GM12878 (cell line): ENCODE measurements at regions not wholly inside any gene's neighbourhood (a gene's known extent, or its start where the extent isn't known, plus 50 kb on each side); places are given as distances from the start of the nearest gene placed in this dataset.

ENCODE experiments used
- ATAC-seq: fragments of 200-7000 bp; cut with Tn5 transposase; 3 replicates; pipeline ENCODE4 v1.9.1; 2020; ENCODE audit warnings: mild to moderate bottlenecking, moderate library complexity
- BruUV-seq: library from RNA; stranded (reverse); fragments of 400-500 nt; replicated peaks from 2 replicates; lab custom pipeline; 2021; lab: Mats Ljungman, UMichigan
- CTCF ChIA-PET: fragments of 300-600 bp; sonication (Branson Sonifier 250); formaldehyde crosslinking; extraction: SDS; loops from one replicate; lab custom pipeline; 2021; ENCODE audit warnings: inconsistent platforms; lab: Yijun Ruan, JAX
- POLR2A ChIA-PET: fragments of 350-600 bp; formaldehyde crosslinking; extraction: SDS; loops from one replicate; lab custom pipeline; 2021; ENCODE audit warnings: inconsistent platforms; lab: Charles Lee
- RAD21 ChIA-PET: fragments of 300-600 bp; sonication (Branson Sonifier 250); formaldehyde crosslinking; loops from one replicate; lab custom pipeline; 2023; ENCODE audit warnings: antibody characterized with exemption; ENCODE audit not compliant: unreplicated experiment; lab: Charles Lee
- SMC1A ChIA-PET: fragments of 300-600 bp; sonication (Branson Sonifier 250); formaldehyde crosslinking; loops from one replicate; lab custom pipeline; 2023; ENCODE audit not compliant: unreplicated experiment, uncharacterized antibody; lab: Charles Lee
- DNase-seq: peaks from one replicate; pipeline ENCODE4 v3.0.0-alpha.2; 2011; ENCODE audit warnings: low read depth, low spot score
- FAIRE-seq: peaks from 3 replicates; lab custom pipeline; 2011; peaks lifted over from hg19 to GRCh38; lab: Jason Lieb, UNC
- H2AFZ ChIP-seq: 2 replicates; pipeline ENCODE4 v1.6.0; 2011; ENCODE audit warnings: low read depth, low read length, control low read depth; ENCODE audit not compliant: control insufficient read depth
- H3K27ac ChIP-seq: 2 replicates; pipeline ENCODE4 v1.5.1; 2011; ENCODE audit warnings: control low read depth; ENCODE audit not compliant: control insufficient read depth, insufficient read depth
- H3K27me3 ChIP-seq, 2 experiments: replicated peaks in 1 of 2; 2 replicates each; pipeline versions ENCODE4 v1.6.0 to v1.6.1; 2011; ENCODE audit warnings: low read length in 1 of 2; ENCODE audit not compliant: control insufficient read depth in 2 of 2, insufficient read depth in 2 of 2
- H3K36me3 ChIP-seq, 2 experiments: 2 replicates each; pipeline ENCODE4 v1.5.1; 2011; ENCODE audit warnings: low read length in 1 of 2; ENCODE audit not compliant: control insufficient read depth in 2 of 2, insufficient read depth in 2 of 2
- H3K4me1 ChIP-seq: 2 replicates; pipeline ENCODE4 v1.6.1; 2011; ENCODE audit warnings: mild to moderate bottlenecking, low read length, moderate library complexity, mixed read lengths; ENCODE audit not compliant: control insufficient read depth, insufficient read depth
- H3K4me2 ChIP-seq: 2 replicates; pipeline ENCODE4 v1.6.0; 2011; ENCODE audit warnings: control low read depth; ENCODE audit not compliant: control insufficient read depth, insufficient read depth
- H3K4me3 ChIP-seq: fragments of 200-600 bp; sonication (generic); 2 replicates; pipeline ENCODE4 v1.5.1; 2016
- H3K79me2 ChIP-seq: 2 replicates; pipeline ENCODE4 v1.6.0; 2011; ENCODE audit warnings: low read length; ENCODE audit not compliant: control insufficient read depth, insufficient read depth
- H3K9ac ChIP-seq: 2 replicates; pipeline ENCODE4 v1.8.0; 2011; ENCODE audit warnings: low read length, control low read depth, mixed read lengths; ENCODE audit not compliant: control insufficient read depth, insufficient read depth
- H3K9me3 ChIP-seq: replicated peaks from 3 replicates; pipeline ENCODE4 v1.5.1; 2011; ENCODE audit warnings: mild to moderate bottlenecking, low read length; ENCODE audit not compliant: control insufficient read depth, insufficient read depth
- H4K20me1 ChIP-seq: 2 replicates; pipeline ENCODE4 v1.6.0; 2011; ENCODE audit not compliant: control insufficient read depth, insufficient read depth
- CBFB ChIP-seq: IDR thresholded peaks from 2 replicates; pipeline ENCODE4 v1.6.1; 2016; ENCODE audit warnings: antibody characterized with exemption, low read depth
- CHD4 ChIP-seq: fragments of 200-600 bp; sonication (generic); IDR thresholded peaks from 2 replicates; pipeline ENCODE4 v1.6.1; 2016; ENCODE audit warnings: mild to moderate bottlenecking
- E2F8 ChIP-seq: fragments of 450-650 bp; IDR thresholded peaks from 2 replicates; pipeline ENCODE4 v1.6.1; 2018; ENCODE audit warnings: mild to moderate bottlenecking, low read depth, moderate library complexity; ENCODE audit not compliant: partially characterized antibody
- HDAC6 ChIP-seq: fragments of 200-600 bp; sonication (generic); IDR thresholded peaks from one replicate; pipeline ENCODE4 v1.8.0; 2017; ENCODE audit warnings: antibody characterized with exemption; ENCODE audit not compliant: unreplicated experiment
- IKZF1 ChIP-seq: fragments of 450-650 bp; conservative IDR thresholded peaks from 2 replicates; pipeline ENCODE4 v1.6.1; 2017; ENCODE audit warnings: antibody characterized with exemption, mild to moderate bottlenecking
- IRF3 ChIP-seq: fragments of 450-650 bp; IDR thresholded peaks from 2 replicates; pipeline ENCODE4 v1.6.1; 2014; ENCODE audit warnings: mild to moderate bottlenecking
- MTA3 ChIP-seq: IDR thresholded peaks from 2 replicates; pipeline ENCODE4 v1.6.1; 2012; ENCODE audit warnings: low read length, inconsistent platforms, borderline replicate concordance
- MXI1 ChIP-seq: fragments of 150-350 bp; IDR thresholded peaks from 2 replicates; pipeline ENCODE4 v1.6.1; 2011; ENCODE audit warnings: low read depth, mild to moderate bottlenecking, inconsistent platforms, low read length, improper control_type of control experiment
- NFYB ChIP-seq: IDR thresholded peaks from 2 replicates; pipeline ENCODE4 v1.6.1; 2011; ENCODE audit warnings: low read depth, mild to moderate bottlenecking, low read length, improper control_type of control experiment, moderate library complexity; ENCODE audit not compliant: insufficient read depth
- NRF1 ChIP-seq: conservative IDR thresholded peaks from 2 replicates; pipeline ENCODE4 v1.6.1; 2011; ENCODE audit warnings: mild to moderate bottlenecking, low read depth, low read length, improper control_type of control experiment
- RELA ChIP-seq: fragments of 450-650 bp; IDR thresholded peaks from 2 replicates; pipeline ENCODE4 v1.8.0; 2014; ENCODE audit warnings: borderline replicate concordance; ENCODE audit not compliant: partially characterized antibody
- ZBTB40 ChIP-seq: fragments of 450-650 bp; IDR thresholded peaks from 2 replicates; pipeline ENCODE4 v1.6.1; 2016; ENCODE audit warnings: mild to moderate bottlenecking, moderate library complexity, borderline replicate concordance
- ZNF217 ChIP-seq: fragments of 450-650 bp; IDR thresholded peaks from 2 replicates; pipeline ENCODE4 v1.6.1; 2017; ENCODE audit warnings: antibody characterized with exemption, mild to moderate bottlenecking
- ZNF687 ChIP-seq: fragments of 450-650 bp; IDR thresholded peaks from 2 replicates; pipeline ENCODE4 v1.6.1; 2017; ENCODE audit warnings: mild to moderate bottlenecking, moderate library complexity
- in situ Hi-C: fragments of 300-500 bp; cut with MboI; formaldehyde crosslinking; loops from 9 replicates; pipeline ENCODE4 v1.14.3; 2018; ENCODE audit warnings: mixed read lengths
- intact Hi-C: fragments of 100-400 bp; cut with micrococcal nuclease; formaldehyde crosslinking; loops from one replicate; pipeline ENCODE4 v1.14.2; 2022; ENCODE audit not compliant: unreplicated experiment

GRCh38 chr9:2984491-2984890 is 140.6 kb upstream of the PUM3 start:
- no TSS peak for BruUV-seq
- ATAC-seq (no peak), FAIRE-seq (no peak), DNase-seq (no peak)
- H3K27ac ChIP-seq, result no peak overlapping the region
- ChIA-PET POLR2A (no interaction called here), CTCF (no interaction called here), SMC1A (interaction anchor here (0.6 kb wide), 1 partner anchor 12 kb away, joined by 3 read pairs; no protein-coding TSS in a partner anchor), RAD21 (no interaction called here)
- no peak overlapping the region for H2AFZ ChIP-seq
- intact Hi-C loops, result no loop called here
- no peaks in the 10 kb centered on the region for H3K27me3 ChIP-seq
- H3K36me3 ChIP-seq, result no peaks in the 10 kb centered on the region
- H3K4me1 ChIP-seq, result no peaks in the 10 kb centered on the region
- no peaks in the 10 kb centered on the region for H4K20me1 ChIP-seq
- no peaks in the 10 kb centered on the region for H3K9me3 ChIP-seq
- no peak overlapping the region for H3K4me2 ChIP-seq
- no peaks in the 10 kb centered on the region for H3K79me2 ChIP-seq
- H3K4me3 ChIP-seq, result no peak overlapping the region
- in situ Hi-C loops, result no loop called here
- no peak overlapping the region for H3K9ac ChIP-seq
- TF ChIP-seq IRF3 (no peak), IKZF1 (no peak), MXI1 (no peak), MTA3 (no peak), ZBTB40 (no peak), ZNF217 (no peak), NFYB (no peak), CHD4 (no peak), HDAC6 (no peak), RELA (no peak), NRF1 (no peak), CBFB (no peak), E2F8 (no peak), ZNF687 (no peak)
